Tibial nerve (tissue), 4 donors: ENCODE measurements at regions not wholly inside any gene's neighbourhood (a gene's known extent, or its start where the extent isn't known, plus 50 kb on each side); places are given as distances from the start of the nearest gene placed in this dataset.

Source experiments
- EP300 ChIP-seq, 2 donors: sonication (generic); formaldehyde crosslinking; IDR thresholded peaks; one replicate each; pipeline ENCODE4 v1.6.1; 2017; ENCODE audit warnings: antibody characterized with exemption in 2 of 2, mild to moderate bottlenecking in 1 of 2
- POLR2A ChIP-seq, 2 donors: fragments of 450-650 bp; IDR thresholded peaks; one replicate each; pipeline ENCODE4 v1.6.1; 2017; ENCODE audit warnings: antibody characterized with exemption in 2 of 2, mild to moderate bottlenecking in 2 of 2, moderate library complexity in 2 of 2
- TF ChIP-seq, protein P1 (sequence below), 5 experiments: fragments of 200-600 bp in 3 of 5; fragments of 450-650 bp in 2 of 5; sonication (generic) in 3 of 5; IDR thresholded peaks; one replicate each; pipeline ENCODE4 v1.5.1; 2016 to 2019; ENCODE audit warnings: antibody characterized with exemption in 5 of 5, mild to moderate bottlenecking in 3 of 5, moderate library complexity in 2 of 5

DNA sequence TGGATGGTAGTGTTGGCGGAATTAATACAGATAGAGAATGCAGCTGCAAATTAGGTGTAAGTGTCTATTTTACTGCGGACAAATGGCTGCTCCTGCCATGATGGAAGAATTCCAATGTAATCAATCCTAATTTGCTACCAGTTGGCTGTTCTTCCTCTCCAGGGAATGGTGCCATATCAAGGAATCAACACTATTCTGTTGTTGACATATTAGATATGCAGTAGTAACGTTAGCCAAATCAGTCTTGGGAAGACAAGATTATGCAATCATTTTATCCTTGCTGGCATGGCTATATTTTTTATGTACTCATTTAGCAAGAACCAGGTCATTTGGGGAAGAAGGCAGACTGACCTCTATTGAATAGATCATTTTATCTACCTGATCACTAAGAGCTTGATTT lies 271.2 kb upstream of the AGA start:
- TF ChIP-seq, protein P1, sequence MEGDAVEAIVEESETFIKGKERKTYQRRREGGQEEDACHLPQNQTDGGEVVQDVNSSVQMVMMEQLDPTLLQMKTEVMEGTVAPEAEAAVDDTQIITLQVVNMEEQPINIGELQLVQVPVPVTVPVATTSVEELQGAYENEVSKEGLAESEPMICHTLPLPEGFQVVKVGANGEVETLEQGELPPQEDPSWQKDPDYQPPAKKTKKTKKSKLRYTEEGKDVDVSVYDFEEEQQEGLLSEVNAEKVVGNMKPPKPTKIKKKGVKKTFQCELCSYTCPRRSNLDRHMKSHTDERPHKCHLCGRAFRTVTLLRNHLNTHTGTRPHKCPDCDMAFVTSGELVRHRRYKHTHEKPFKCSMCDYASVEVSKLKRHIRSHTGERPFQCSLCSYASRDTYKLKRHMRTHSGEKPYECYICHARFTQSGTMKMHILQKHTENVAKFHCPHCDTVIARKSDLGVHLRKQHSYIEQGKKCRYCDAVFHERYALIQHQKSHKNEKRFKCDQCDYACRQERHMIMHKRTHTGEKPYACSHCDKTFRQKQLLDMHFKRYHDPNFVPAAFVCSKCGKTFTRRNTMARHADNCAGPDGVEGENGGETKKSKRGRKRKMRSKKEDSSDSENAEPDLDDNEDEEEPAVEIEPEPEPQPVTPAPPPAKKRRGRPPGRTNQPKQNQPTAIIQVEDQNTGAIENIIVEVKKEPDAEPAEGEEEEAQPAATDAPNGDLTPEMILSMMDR (IDR thresholded peaks at IDR 0.05): no peak
- TF ChIP-seq POLR2A (IDR thresholded peaks at IDR 0.05): no peak
- TF ChIP-seq EP300 (IDR thresholded peaks at IDR 0.05): no peak
